HCT116 (cell line): ENCODE measurements at regions not wholly inside any gene's neighbourhood (a gene's known extent, or its start where the extent isn't known, plus 50 kb on each side); places are given as distances from the start of the nearest gene placed in this dataset.

Experiments used
- EZH2 ChIP-seq: fragments of 200-600 bp; sonication (generic); IDR thresholded peaks from 2 replicates; pipeline ENCODE4 v1.6.1; 2017; ENCODE audit warnings: antibody characterized with exemption, mixed run types
- POLR2A ChIP-seq: IDR thresholded peaks from 2 replicates; pipeline ENCODE4 v1.7.0; 2011; ENCODE audit warnings: borderline replicate concordance; ENCODE audit not compliant: insufficient read depth, insufficient read length; ENCODE audit errors: extremely low read depth
- POLR2AphosphoS5 ChIP-seq: IDR thresholded peaks from 2 replicates; pipeline ENCODE4 v1.6.1; 2011; ENCODE audit warnings: mild to moderate bottlenecking, low read depth, low read length, moderate library complexity
- RAD21 ChIP-seq: IDR thresholded peaks from 2 replicates; pipeline ENCODE4 v1.6.1; 2012; ENCODE audit warnings: low read depth, mild to moderate bottlenecking
- YY1 ChIP-seq: IDR thresholded peaks from 2 replicates; pipeline ENCODE4 v1.6.1; 2011; ENCODE audit warnings: low read length, low read depth, moderate library complexity, mild to moderate bottlenecking; ENCODE audit not compliant: insufficient replicate concordance; ENCODE audit errors: extremely low read depth
- TF ChIP-seq, protein P1 (sequence below): IDR thresholded peaks from 2 replicates; pipeline ENCODE4 v1.6.1; 2012; ENCODE audit warnings: low read depth

DNA sequence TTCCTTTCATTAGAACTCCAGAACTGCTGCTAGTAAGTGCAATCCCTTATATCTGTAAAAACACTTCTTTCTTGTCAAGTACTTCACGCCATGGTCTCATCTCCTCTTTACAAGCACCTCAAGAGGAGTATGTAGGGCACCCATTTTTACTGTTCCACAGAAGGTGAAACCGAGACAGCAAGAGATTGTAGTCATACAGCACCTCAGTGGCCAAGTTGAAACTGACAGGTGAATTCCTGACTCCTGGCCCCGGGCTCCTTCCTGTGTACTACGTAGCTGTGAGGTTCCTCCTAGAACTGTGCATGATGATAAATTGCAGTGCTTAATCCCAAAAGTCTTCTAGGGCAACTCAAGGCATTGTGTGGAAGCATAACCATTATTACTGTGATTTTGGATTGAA is 131.5 kb upstream of the MEIS1 start:
- no peak for TF ChIP-seq EZH2
- no peak for TF ChIP-seq YY1
- TF ChIP-seq, protein P1, sequence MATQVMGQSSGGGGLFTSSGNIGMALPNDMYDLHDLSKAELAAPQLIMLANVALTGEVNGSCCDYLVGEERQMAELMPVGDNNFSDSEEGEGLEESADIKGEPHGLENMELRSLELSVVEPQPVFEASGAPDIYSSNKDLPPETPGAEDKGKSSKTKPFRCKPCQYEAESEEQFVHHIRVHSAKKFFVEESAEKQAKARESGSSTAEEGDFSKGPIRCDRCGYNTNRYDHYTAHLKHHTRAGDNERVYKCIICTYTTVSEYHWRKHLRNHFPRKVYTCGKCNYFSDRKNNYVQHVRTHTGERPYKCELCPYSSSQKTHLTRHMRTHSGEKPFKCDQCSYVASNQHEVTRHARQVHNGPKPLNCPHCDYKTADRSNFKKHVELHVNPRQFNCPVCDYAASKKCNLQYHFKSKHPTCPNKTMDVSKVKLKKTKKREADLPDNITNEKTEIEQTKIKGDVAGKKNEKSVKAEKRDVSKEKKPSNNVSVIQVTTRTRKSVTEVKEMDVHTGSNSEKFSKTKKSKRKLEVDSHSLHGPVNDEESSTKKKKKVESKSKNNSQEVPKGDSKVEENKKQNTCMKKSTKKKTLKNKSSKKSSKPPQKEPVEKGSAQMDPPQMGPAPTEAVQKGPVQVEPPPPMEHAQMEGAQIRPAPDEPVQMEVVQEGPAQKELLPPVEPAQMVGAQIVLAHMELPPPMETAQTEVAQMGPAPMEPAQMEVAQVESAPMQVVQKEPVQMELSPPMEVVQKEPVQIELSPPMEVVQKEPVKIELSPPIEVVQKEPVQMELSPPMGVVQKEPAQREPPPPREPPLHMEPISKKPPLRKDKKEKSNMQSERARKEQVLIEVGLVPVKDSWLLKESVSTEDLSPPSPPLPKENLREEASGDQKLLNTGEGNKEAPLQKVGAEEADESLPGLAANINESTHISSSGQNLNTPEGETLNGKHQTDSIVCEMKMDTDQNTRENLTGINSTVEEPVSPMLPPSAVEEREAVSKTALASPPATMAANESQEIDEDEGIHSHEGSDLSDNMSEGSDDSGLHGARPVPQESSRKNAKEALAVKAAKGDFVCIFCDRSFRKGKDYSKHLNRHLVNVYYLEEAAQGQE: no peak
- TF ChIP-seq POLR2A: no peak
- TF ChIP-seq POLR2AphosphoS5: no peak
- TF ChIP-seq RAD21: no peak
